Posterior cingulate gyrus (tissue), 11 donors: ENCODE measurements at regions not wholly inside any gene's neighbourhood (a gene's known extent, or its start where the extent isn't known, plus 50 kb on each side); places are given as distances from the start of the nearest gene placed in this dataset.
A peak's percentile ranks its signal among the peaks of the same experiment; 100 is the strongest.

Experiments used
- DNase-seq, 10 donors: peaks; one replicate each; pipeline versions ENCODE4 v3.0.0 to v3.0.0-alpha.2; 2020 to 2021; ENCODE audit warnings: mixed read lengths in 3 of 10
- intact Hi-C: fragments of 100-400 bp; cut with DNase I; formaldehyde crosslinking; loops from one replicate; pipeline ENCODE4 v1.15.1; 2023

DNA sequence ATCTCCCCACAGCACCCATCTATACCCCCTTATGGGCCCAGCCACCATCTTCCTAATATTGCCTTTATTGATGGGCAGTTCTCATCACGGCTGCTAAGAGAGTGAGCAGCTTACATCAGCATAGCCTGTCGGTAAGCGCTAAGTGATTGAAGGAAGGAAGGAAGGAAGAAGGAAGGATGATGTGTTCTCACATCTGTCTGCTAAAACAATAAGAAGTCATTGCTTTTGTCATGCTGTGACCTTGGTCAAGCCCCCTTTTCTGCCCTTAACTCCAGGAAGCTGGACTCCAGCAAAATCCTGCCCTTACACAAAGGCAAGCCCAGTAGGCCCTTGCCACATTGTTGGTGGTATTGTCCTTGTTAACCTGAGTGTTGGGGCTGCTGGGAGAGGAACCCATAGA lies 165.0 kb downstream of the ETS2 start:
- no peak for DNase-seq
- intact Hi-C loops: no loop called here

DNA sequence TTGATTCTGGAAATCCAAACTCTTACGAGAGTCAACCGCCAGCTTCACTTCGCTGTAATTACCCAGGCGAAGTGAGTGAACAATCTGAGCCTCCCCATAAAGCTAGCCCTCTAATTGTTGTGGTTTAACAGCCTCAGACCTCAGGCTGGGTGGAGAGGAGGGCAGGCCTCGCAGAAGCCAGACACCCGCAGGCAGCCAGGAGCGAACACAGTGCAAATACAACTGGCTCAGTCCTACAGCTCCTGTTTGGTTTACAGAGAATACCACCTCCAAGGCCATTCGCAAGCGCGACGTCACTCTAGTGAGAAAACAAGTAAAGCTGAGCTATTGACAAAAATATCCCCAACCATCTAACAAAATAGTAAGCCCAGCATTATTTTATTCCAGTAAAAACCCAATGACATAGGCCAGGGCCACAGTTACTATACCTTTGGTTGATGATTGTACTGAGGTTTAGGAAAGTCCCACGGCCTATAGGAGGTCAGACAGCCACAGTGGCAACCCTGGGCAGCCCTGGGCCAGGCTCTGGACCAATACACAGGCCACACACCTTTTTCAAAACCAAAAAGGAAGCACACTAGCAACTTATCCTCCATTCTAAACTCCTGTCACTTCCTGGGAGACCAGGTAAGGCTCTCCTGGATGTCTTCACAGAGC lies 163.3 kb downstream of the ETS2 start:
- intact Hi-C loops: no loop called here
- no peak for DNase-seq

DNA sequence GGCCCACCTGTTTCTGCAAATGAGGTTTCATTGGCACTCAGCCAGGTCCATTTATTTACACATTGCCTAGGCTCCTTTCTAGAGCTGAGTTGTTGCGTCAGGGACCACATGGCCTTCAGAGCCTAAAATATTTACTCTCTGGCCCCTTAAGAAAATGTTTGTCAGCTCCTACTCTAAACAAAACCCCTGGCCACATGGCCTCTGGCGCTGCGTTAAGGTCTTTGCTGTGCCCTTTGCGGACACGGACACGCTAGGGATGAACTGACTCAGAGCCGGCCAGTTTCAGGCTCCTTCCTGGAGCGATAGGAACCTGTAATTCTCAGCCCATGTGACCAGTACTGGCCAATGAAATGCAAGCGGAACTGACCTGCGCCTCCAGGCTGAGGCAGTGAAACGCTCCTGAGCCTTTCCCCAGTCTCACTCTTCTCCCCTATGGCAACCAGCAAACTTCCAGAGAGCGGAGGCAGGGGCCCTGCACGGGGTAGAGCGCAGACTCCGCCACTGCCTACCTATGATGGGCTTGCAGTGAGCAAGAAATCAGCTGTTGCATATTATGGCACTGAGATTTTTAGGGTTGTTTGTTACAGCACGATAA lies 160.3 kb downstream of the ETS2 start:
- no peak for DNase-seq
- intact Hi-C loops: no loop called here

DNA sequence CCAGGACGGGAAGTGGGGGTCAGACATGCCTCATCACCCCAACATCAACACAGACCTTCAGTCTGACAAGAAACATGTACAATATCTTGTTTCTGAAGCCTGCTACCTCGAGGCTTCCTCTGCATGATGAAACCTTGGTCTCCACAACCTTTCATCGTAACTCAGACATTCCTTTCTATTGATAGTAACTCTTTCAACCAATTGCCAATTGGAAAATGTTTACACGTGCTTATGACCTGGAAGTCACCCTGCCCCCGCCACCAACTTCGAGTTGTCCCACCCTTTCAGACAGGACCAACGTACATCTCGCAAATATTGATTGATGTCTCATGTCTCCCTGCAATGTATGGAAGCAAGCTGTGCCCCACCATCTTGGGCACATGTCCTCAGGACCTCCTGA lies 159.5 kb downstream of the ETS2 start:
- intact Hi-C loops: no loop called here
- DNase-seq: no peak

DNA sequence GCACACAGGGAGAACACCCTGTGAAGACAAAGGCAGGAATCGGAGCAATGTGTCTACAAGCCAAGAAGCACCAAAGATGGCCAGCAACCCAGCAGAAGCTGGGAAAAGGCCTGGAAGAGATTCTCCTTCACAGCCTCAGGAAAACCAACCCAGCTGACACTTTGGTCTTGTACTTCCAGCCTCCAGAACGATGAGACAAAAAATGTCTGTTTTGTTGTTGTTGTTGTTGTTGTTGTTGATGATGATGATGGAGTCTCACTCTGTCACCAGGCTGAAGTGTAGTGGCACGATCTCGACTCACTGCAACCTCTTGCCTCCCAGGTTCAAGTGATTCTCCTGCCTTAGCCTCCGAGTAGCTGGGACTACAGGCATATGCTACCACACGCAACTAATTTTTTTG lies 157.3 kb downstream of the ETS2 start:
- intact Hi-C loops: no loop called here

DNA sequence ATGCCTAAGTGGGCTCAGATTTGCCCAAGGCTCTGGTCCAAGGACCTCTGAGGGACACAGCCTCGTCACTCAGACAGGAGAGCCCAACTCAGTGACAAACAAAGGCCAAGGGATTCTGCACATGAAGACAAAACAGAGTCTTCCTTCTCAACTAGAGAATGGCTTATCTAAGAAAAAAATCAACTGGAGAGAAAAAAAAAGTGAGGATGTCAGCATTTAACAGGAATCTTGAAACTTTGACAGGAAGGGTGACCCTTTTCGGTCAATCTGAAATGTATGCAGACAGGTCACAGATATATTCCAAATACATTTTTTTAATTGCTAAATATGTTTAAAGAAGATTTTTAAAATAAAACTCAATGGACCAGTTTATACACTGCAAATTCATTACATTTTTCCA lies 154.5 kb downstream of the ETS2 start:
- intact Hi-C loops: no loop called here
- DNase-seq: no peak

More for the DNA sequence above, 157.3 kb downstream of the ETS2 start:
- no peak for DNase-seq

DNA sequence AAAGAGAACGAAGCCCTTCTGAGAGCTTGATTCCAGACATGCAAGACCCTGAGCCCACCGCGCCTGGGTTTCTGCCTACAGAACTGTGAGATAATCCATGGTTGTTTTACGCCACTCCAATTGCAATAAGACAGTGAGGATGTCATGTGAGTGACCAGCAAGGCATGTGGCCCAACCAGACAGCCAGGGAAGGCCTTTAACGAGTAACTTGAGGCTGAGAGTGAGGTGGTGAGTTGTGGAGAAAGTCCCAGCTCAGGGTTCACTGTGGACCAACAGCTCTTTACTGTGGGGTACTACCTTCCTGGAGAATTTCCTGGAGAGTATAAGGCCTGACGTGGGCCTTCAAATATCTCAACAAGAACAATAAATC lies 153.9 kb downstream of the ETS2 start:
- no peak for DNase-seq
- intact Hi-C loops: no loop called here

DNA sequence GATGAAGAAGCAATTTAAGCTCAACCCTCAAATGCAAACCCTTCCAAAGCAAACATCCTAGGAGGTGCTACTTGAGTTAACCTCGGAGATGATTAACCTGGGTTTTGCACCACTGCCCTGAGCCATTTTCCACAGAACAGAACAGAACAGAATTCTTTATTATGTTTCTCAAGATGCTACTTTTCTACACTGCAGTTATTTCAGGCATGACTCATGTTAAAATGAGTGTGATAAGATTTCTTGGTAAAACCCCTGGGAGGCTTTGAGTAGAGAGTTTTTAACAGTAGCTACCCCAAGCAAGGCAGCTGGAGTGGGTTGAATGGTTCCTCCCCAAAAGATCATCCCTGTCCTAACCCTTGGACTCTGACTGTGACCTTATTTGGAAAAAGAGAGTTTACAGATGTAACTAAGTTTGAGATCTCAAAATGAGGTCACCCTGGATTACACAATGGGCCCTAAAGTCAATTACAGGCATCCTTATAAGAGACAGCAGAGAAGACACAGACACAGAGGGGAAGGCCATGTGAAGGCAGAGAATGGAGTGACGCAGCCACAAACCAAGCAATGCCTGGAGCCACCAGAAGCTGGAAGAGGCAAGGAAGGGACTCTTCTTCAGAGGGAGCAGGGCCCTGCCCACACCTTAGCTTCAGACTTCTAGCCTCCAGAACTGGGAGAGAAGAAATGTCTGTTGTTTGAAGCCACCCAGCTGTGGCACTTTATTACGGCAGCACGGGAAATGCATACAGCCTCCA lies 153.4 kb downstream of the ETS2 start:
- no peak for DNase-seq
- intact Hi-C loops: no loop called here

DNA sequence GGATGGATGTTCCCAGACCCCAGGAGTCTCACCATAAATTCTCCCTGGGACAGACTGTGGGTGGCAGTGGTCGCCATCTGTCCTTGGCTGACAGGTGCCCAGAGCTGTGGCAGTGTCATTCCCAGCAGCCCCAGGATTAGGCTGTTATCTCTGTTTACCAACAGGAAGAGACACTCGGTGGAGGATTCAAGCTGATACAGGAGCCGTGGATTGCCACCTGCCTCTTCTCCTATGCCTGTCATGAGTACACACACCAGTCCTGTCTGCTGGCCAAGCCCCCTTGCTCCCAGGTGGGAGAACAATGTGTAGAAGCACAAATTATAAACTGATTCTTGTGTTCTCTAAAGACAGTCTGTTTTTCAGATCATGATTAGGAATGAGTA lies 152.6 kb downstream of the ETS2 start:
- intact Hi-C loops: no loop called here
- DNase-seq: no peak

DNA sequence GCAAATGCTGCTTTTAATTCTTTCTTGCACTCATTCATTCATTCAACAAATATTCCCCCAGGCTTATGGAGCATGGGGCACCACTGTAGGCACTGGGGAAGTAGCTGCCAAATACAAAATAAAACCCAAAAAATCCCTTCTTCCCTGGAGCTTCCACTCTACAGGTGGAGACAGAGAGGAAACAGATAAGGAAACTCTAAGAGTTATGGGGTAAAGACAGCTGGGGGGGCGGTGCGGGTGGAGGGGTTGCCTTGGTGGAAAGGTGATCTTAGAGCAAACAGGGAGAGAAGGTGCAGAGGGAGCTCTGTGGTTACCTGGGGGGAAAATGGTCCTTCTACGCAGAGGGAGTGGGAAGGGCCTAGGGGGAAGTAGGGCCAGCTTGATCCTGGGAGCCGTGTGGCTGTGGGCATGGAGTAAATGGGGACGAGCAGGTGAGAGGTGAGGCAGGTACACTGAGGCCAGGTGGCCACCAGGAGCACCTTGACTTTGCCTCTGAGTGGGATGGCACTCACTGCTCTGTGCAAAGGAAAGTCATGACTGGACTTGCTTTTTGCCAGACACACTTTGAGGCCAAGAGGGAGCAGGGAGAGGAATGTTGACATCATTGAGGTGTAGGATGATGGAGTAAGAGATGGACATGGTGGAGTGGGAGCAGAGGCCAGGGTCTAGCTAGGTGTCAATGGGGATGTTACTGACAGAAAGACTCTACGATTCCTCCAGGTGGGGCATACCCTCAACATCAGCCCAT lies 152.0 kb downstream of the ETS2 start:
- intact Hi-C loops: no loop called here
- DNase-seq: no peak

DNA sequence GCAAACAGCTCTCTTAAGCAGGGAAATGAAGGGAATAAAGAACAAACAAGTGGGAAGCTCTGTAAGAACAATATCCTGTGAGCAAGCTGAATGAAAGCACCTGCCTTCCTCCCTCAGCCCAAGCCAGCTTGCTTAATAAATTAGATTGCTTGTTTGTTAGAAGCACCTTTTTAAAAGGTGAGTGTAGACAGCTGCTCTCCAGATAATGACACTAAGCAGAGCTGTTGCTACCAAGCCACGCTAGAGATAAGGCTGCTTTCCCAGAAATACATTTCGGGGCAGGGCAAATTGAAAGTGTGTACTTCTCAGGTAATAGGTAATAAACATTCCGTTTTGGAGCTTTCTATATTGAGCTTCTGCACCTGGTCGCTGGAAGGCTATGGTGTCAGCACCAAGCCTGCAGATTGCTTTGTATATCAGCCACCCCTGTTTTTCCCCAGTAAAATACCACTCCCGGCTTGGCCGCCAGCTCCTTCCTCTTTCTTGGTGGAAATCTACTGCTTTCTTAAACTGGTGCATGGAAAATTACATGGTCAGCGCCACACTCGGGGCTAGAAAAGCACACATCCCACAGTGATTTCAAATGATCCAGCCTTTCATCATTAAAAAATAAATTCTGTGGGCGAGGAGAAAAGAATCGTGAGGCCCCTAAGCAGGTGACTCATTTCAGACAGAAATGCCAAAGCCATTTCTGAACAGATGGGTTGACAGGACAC lies 151.3 kb downstream of the ETS2 start:
- intact Hi-C loops: no loop called here
- peak in 6 of 10 donors; percentile 18 to 90 (median 47) for DNase-seq

DNA sequence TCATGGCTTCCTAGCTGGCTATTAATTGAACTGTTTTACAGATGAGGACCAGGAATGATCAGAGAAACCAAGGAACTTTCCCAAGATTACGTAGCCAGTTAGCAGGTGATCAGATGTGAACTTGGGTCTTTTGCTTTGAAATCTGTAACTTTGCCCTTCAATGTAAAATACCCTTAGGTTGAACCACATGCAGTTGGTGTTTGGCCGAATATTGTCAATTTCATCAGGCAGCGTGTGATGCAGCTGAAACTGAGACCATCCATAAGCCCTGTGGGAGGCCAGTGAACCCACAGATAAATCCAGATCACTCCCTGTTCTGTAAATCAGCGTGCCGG lies 150.8 kb downstream of the ETS2 start:
- no peak for DNase-seq
- intact Hi-C loops: no loop called here

DNA sequence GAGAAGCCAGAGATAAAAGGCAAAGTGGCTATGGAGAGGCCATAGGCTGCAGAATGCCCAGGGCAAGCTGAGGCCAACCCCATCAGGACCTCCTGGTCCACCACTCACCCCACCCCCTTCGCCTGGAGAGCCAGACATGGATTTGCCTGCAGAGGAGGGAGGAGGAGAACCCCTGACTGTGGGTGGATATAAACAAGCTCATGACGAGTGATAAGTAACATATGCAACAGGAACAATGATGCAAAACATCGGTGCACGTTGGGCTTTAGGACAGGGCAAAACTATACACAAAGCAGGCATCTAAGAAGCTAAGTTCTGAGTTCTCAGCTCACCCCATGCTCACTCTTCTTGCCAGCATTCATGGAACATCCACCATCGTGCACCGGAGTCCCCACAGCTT lies 150.3 kb downstream of the ETS2 start:
- no peak for DNase-seq
- intact Hi-C loops: no loop called here

DNA sequence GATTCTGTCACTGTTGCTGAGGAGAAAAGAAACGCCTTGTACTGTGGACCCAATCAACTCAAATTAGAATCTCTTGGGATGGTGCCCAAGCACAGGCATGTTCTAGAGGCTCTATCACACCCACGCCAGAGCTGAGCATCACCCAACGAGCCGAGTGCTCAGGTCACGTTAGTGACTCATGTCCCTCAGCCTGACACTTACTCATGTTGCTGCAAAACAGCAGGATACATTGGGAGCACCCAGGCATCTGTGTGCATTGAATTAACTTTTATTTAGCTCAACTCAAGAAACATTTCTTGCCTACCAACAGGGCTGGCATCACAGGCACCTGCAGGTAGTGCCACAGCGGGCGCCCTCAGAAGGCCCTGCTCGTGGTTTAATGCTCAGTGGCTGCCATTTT lies 149.8 kb downstream of the ETS2 start:
- peak in 8 of 10 donors; percentile 21 to 92 (median 54) for DNase-seq
- intact Hi-C loops: no loop called here

DNA sequence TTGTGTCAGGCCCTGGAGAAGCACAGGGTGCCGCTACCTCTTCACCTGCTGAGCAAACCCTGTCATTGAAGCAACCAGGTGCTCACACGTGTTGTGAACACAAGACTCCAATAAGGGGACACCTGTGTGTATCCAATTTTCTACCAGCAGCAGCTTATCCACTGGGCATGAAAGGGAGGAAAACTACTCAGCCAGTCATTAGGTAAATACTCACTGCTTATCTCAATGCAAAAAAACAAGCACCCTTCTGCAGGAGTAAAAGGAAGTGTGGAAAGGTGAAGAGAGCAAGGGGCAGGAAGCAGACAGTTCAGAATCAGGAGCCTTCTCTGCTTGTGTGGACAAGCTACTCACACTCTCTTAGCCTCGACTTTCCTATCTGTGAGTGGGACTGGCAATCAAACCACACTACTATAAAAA lies 148.9 kb downstream of the ETS2 start:
- DNase-seq: no peak
- intact Hi-C loops: no loop called here

DNA sequence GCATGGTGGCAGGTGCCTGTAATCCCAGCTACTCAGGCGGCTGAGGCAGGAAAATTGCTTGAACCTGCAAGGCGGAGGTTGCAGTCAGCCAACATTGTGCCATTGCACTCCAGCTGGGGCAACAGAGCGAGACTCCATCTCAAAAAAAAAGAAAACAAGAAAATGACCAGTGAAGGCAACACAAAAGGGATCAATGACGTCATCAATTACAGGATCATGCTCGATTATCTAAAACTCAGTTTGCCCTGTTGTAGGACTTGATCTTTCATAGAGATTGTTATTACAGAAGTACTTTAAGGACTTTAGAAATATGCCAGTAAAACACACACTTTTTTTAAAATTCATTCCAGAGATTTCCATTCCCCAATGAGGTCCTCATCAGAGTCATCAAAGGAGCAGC lies 147.8 kb downstream of the ETS2 start:
- intact Hi-C loops: no loop called here
- DNase-seq: no peak

DNA sequence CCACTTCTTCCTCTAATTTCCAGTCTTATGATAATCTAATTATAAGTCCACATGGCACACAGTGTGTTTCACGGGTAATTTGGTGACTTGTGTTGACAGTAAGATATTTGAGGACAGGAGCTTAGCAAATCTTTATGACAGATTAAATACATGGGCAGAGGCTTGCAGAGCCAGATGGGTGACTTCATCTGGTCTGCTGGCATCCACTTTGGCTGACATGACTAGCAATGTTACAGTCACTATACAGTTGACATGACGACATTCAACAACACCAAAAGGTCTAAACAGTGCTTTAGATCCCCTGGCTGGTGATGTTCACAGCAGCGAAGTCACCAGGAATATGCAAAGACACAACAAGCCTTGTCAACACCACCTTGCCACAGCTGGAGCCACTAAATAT lies 147.2 kb downstream of the ETS2 start:
- intact Hi-C loops: no loop called here
- no peak for DNase-seq

DNA sequence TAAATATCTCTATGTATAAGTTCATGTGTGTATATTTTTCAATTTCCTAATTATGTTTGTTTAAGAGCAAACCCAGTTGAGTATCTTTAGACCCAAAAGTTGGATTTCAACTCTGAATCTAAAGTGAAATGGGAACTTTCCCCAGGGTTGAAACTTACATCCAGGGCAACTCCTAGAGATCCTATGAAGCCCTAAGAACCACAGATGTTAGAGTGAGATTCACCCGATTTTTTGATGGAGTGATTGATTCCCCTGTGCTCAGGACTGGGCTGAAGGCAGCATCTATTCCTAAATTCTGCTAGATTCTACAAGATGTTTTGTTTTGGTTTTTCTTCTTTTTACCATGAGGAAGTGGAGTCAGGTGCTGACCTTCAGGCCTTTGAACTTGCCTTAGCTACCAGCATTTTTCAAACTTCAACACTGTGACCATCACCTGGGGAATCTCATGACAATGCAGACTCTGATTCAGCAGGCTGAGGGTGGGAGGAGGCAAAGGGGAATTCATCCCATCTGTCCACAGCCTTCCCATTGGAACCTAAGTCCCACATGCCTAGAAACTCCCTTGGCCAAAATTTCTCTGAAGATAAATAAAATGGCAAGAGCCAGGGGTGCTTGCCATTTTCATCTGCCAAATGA lies 145.5 kb downstream of the ETS2 start:
- intact Hi-C loops: no loop called here
- DNase-seq: no peak

DNA sequence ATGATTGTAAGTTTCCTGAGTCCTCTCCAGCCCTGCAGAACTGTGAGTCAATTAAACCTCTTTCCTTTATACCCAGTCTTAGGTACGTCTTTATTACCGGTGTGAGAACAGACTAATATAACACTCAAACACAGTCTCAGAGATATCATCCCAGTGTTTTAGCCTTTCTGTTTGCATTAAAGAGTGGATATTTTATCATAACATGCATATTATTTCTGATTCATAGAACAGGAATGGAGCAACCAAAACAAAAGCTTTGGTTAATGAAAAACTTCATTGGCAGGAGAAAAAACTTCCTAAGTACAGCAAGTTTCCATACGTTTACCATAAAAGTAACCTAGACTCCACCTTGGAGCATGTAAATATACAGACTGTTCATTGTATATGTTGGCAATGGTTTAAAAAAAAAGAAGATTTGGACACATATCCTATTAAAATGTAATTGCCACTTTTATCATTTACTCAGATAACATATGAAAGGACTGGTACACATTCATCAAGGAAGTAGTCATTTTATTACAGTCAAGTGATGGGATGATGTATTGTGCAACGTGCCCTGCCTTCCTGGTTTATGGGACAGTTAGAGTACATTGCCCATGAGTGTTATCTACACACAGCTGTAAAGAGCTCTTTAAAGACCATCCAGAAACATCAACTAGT lies 144.8 kb downstream of the ETS2 start:
- intact Hi-C loops: no loop called here
- no peak for DNase-seq

DNA sequence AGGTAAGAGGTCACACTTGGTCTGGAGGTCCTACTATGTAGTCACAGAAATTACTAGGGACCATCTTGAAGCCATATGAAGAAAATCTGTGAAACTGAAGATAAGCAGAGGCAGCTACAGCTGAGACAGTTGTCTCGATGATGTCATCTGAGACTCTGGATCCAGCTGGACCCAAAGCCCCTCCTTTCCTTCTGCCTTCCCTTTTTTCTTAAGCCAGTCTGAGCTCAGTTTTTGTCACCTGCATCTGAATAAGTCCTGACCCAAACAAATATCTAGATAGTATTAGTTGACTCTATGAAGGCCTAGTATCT lies 143.3 kb downstream of the ETS2 start:
- no peak for DNase-seq
- intact Hi-C loops: no loop called here
